Mesothelial cell of epicardium (in vitro differentiated cells): ENCODE measurements at regions not wholly inside any gene's neighbourhood (a gene's known extent, or its start where the extent isn't known, plus 50 kb on each side); places are given as distances from the start of the nearest gene placed in this dataset.

Source experiments
- DNase-seq, 2 experiments: peaks; one replicate each; pipeline ENCODE4 v3.0.0; 2021; ENCODE audit warnings: low spot score in 2 of 2; ENCODE audit not compliant: unreplicated experiment in 2 of 2
- H3K27ac Mint-ChIP-seq: 2 replicates; pipeline ENCODE4 v1.8.0; 2021; ENCODE audit warnings: mixed read lengths
- H3K27me3 Mint-ChIP-seq: 2 replicates; pipeline ENCODE4 v1.8.0; 2021; ENCODE audit warnings: low read depth, mixed read lengths
- H3K36me3 Mint-ChIP-seq: 2 replicates; pipeline ENCODE4 v1.8.0; 2021; ENCODE audit warnings: mixed read lengths
- H3K4me1 Mint-ChIP-seq: 2 replicates; pipeline ENCODE4 v1.8.0; 2021; ENCODE audit warnings: mixed read lengths
- H3K4me3 Mint-ChIP-seq: 2 replicates; pipeline ENCODE4 v1.8.0; 2021; ENCODE audit warnings: mild to moderate bottlenecking, moderate library complexity, mixed read lengths
- H3K9me3 Mint-ChIP-seq: 2 replicates; pipeline ENCODE4 v1.8.0; 2021; ENCODE audit warnings: mixed read lengths
- TF ChIP-seq, protein P1 (sequence below): fragments of 200-600 bp; sonication (generic); IDR thresholded peaks from one replicate; pipeline ENCODE4 v1.5.0; 2021; ENCODE audit warnings: antibody characterized with exemption; ENCODE audit not compliant: unreplicated experiment

- Mint-ChIP-seq H3K4me1 (no peaks in the 10 kb centered on the region), H3K27ac (no peak overlapping the region), H3K27me3 (peaks cover 15% of the 10 kb centered on the region), H3K36me3 (no peaks in the 10 kb centered on the region), H3K4me3 (no peak overlapping the region), H3K9me3 (no peaks in the 10 kb centered on the region)
- TF ChIP-seq, protein P1, sequence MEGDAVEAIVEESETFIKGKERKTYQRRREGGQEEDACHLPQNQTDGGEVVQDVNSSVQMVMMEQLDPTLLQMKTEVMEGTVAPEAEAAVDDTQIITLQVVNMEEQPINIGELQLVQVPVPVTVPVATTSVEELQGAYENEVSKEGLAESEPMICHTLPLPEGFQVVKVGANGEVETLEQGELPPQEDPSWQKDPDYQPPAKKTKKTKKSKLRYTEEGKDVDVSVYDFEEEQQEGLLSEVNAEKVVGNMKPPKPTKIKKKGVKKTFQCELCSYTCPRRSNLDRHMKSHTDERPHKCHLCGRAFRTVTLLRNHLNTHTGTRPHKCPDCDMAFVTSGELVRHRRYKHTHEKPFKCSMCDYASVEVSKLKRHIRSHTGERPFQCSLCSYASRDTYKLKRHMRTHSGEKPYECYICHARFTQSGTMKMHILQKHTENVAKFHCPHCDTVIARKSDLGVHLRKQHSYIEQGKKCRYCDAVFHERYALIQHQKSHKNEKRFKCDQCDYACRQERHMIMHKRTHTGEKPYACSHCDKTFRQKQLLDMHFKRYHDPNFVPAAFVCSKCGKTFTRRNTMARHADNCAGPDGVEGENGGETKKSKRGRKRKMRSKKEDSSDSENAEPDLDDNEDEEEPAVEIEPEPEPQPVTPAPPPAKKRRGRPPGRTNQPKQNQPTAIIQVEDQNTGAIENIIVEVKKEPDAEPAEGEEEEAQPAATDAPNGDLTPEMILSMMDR: no peak
- DNase-seq: no peak
Observed at GRCh38 chr5:60263346-60263745, 369.8 kb upstream of the PDE4D start.

DNA sequence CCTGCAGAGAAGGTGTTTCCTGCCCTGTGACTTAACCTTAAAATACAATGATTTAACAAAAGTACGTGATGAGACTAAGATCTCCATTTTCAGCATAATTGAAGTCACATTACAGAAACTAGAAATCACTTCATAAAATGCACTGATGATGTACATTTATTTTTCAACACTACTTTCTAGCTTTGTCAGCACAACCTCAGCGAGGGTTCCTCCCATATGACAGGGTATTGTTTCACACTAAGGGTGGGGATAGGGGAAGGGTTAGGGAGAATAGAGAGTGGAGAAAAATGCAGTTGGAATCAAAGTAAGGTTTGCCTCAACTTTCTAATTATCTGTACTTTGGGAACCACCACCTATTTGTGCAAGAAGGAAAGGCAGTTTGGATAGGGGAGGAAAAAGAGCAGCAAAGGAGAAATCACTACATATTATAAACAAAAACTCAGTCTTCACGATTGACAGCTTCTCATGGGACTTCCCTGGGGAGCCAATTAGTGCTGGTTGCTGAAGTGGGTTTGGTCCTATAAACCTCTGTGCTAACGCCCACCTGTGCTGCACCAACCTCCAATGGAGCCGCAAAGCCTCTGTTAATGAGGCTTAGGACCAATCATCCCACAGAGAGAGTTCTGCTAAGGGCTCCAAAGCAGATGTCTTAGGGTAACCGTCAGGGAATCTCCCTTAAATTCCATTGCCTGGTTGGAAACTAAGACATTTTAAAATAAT is 369.2 kb upstream of the PDE4D start:
- DNase-seq: no peak
- H3K9me3 Mint-ChIP-seq: no peaks in the 10 kb centered on the region
- TF ChIP-seq, protein P1: no peak
- H3K27ac Mint-ChIP-seq: no peak overlapping the region
- peaks cover under 1% of the 10 kb centered on the region for H3K4me1 Mint-ChIP-seq
- no peaks in the 10 kb centered on the region for H3K36me3 Mint-ChIP-seq
- H3K27me3 Mint-ChIP-seq: peaks cover 13% of the 10 kb centered on the region
- H3K4me3 Mint-ChIP-seq: no peak overlapping the region

DNA sequence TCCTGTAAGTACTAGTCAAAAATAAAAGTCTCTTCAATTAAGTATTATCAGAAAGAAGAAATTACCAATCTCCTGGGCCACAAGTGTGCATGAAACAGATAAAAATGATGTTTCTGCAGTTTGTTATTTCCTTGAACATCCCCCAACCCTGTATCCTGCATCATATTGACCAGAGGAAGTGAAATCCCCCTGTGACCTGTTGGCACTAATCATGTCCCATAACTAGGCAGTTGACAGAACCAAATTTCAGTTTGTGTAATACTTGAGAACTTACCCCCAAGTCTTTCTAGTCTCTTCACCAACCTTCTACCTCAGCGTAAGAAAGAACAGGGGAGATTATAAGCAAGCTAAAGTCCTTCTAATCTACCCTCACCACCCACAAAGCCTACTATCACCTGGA is 368.2 kb upstream of the PDE4D start:
- Mint-ChIP-seq H3K4me1 (peaks cover 9% of the 10 kb centered on the region), H3K36me3 (no peaks in the 10 kb centered on the region), H3K27me3 (peaks cover 9% of the 10 kb centered on the region), H3K4me3 (no peak overlapping the region), H3K27ac (no peak overlapping the region), H3K9me3 (no peaks in the 10 kb centered on the region)
- no peak for DNase-seq
- TF ChIP-seq, protein P1: no peak

- TF ChIP-seq, protein P1: no peak
- Mint-ChIP-seq H3K27ac (no peak overlapping the region), H3K4me1 (peaks cover 9% of the 10 kb centered on the region), H3K27me3 (peaks cover 5% of the 10 kb centered on the region), H3K4me3 (no peak overlapping the region), H3K36me3 (no peaks in the 10 kb centered on the region), H3K9me3 (no peaks in the 10 kb centered on the region)
- no peak for DNase-seq
Observed at GRCh38 chr5:60260658-60261057, 367.1 kb upstream of the PDE4D start.

DNA sequence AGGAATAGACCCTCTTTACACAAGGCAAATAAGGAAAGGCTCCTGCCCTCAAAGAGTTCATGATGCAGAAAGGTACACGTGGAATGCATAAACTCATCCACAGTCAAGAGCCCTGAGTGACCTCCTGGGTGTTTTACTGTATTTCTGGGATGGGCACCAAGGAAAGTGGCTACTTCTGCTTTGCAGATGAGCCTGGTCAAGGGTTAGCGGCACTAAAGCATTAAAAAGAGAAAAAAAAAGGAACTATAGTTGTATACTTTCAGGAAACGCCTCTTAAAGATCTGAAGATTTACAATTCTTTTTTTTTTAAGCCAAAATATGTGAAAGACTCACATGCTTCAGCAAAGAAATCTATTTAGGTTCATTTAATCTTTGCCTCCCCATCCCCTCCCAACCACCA is 366.2 kb upstream of the PDE4D start:
- Mint-ChIP-seq H3K27me3 (peaks cover 5% of the 10 kb centered on the region), H3K36me3 (no peaks in the 10 kb centered on the region), H3K9me3 (no peaks in the 10 kb centered on the region), H3K27ac (no peak overlapping the region), H3K4me1 (peaks cover 9% of the 10 kb centered on the region), H3K4me3 (no peak overlapping the region)
- DNase-seq: no peak
- TF ChIP-seq, protein P1: no peak
